HG03565 (cell line): ENCODE measurements at regions not wholly inside any gene's neighbourhood (a gene's known extent, or its start where the extent isn't known, plus 50 kb on each side); places are given as distances from the start of the nearest gene placed in this dataset.

Experiments
- ATAC-seq: cut with Tn5 transposase; IDR thresholded peaks from one replicate; pipeline ENCODE4 v1.9.1; 2021; ENCODE audit warnings: mild to moderate bottlenecking, moderate library complexity; ENCODE audit not compliant: unreplicated experiment

DNA sequence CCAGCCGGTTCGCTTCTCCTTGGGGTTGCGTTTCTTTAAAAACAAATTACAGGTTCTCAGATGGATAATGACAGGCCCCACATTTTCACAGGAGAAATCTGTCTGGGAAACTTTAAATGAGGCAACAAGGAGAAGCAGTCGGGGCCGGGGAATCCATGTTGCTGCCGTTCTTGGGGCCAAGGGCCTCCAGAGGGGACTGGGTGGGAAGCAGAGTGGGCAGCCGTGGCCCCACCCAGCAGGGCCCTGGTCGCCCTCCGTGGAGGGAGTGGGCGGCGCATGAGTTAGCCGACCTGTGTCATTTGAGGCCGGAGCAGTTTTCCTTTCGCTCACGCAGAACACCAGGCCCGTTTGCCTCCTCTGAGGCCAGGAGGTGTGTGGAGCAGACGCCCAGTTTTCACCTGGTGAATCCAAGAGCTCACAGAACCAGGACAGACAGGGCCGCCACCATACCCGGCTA lies 207.7 kb upstream of the CIBAR2 start:
- no peak for ATAC-seq

DNA sequence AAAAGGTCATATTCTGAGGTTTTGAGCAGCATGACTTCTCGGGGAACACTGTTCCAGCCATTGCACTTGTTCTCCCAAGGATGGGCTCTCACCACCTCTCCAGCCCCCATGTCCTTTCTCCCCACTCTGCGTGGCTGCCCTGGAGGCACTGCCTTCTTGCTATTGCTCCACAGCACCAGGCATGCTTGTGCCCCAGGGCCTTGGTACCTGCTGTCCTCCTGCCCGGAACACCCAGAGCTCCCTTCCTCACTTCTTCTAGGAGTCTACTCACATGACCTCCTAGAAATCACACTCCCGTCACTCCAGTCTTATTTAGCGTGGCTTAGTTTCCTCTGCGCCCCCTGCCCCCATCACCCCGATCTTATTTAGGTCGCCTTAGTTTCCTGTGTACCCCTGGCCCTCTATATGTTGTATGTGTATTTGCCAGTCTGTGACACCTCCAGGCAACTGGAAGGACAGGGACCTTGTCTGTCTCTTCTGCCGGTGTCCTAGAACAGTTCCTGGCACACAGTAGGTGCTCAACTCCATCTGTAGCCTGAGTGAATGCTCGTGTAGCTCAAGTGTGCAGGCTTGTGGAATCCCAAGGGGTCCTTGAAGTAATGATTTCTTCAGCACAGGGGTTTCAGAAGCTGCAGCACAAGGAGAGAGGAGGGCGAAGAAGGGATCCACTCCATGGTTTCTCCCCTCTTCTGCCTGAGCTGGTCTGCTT lies 208.6 kb upstream of the CIBAR2 start:
- no peak for ATAC-seq

DNA sequence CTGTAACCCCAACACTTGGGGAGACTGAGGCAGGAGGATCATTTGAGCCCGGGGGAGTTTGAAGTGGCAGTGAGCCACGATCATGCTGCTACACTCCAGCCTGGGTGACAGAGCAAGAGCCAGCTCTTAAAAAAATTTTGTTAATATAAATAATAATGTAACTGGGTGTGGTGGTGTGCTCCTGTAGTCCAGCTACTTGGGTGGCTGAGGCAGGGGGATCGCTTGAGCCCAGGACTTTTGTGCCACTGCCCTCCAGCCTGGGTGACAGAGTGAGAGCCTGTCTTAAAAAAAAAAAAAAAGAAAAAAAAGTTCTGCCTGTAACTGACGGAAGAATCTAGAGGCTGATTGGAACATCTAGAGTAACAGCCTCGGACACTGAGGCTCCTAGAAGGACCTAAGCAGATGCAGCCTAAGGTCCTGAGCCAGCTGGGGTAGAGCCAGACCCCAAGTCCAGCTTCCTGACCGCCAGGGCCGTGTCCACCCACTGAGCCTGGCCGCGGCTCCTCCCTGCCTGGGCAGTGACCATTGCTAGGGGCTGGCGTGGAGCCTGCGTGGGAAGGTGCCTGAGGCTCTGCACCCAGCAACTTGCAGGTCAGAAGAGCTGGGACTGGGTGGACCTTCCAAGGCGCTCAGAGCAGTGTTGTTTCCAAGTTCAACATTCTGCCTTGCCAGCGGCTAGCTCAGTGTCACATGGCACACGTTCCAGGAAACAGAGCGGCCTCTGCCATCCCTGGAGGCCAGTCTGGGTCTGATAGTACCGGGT lies 209.4 kb upstream of the CIBAR2 start:
- no peak for ATAC-seq

DNA sequence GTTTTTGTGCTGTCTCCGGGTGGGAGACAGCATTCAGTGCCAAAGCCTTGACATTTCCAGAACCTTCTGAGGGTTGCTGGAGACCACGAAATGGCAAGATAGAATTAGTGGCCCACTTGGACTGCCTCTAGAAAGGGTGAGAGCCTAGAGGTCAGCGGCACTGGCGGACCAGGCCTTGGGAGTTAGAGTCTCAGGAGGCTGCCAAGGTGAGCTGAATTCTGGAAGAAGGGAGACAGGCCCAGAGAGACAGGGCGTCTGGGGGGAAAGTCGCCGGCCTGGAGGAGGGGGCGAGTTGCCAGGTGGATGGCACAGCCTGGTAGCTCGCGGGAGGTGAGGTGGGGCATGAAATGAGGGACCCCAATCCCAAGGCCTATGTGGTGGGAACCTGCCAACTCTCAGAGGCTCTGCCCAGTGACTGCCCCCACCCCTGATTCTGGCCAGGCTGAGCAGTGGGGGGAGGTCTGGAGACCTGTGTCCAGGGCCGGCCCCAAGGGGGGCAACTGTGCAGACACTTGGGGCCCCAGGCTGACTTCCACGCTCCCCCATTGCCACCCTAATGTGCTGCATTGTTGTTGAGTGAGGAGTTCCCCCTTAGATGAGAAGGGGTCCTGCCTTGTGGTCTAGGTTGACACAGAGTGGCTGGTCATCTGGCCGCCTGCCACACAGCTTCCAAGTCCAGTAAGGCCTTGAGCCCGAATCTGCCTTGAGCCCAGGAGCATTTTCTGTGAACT lies 211.1 kb upstream of the CIBAR2 start:
- no peak for ATAC-seq

DNA sequence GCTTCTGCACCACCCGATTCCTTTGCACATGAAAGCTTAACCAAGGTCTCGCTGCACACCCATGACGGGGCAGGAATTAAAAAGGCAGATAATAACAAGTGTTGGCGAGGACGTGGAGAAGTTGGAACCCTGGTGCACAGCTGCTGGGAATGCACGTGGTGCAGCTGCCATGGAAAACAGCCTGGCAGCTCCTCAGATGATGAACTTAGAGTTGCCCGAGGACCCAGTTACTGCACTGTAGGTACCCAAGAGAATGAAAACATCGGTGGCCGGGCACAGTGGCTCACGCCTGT lies 211.6 kb upstream of the CIBAR2 start:
- ATAC-seq: no peak

DNA sequence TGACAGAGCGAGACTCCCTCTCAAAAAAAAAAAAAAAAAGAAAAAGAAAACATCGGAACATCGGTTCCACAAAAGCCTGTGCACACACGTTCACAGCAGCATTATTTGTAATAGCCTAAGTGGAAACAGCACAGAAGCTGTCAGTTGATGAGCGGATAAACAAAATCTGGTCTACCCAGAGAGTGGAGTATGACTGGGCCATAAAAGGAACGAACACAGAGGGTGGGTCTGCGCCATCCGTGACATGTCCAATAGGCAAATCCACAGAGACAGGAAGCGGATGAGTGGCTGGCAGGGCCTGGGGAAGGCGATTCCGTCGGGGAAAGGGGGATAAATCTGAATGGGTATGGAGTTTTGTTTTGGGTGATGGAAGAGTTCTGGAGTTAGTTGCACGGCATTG lies 212.2 kb upstream of the CIBAR2 start:
- ATAC-seq: no peak

DNA sequence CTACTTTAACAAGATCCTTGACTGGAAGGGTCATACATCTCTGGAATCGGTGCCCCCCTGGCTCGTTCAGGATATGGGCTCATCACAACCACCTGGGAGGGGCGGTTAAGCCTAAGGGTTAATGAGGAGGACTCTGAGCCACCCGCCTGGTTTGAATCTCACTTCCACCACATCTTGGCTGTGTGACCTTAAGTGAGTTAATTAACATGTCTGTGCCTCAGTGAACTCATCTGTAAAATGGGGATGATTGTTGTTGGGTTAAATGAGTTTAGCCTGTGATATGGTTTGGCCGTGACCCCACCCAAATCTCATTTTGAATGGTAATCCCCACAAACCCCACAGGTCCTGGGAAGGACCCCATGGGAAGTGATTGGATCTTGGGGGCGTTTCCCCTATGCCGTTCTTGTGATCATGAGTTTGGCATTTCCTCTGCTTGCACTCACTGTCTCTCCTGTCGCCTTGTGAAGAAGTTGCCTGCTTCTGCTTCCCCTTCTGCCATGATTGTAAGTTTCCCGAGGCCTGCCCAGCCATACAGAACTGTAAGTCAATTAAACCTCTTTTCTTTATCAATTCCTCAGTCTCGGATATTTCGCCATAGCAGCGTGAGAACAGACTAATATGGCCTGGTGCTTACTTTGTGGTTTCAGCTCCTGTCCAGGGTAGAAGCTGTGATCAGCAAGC lies 214.0 kb upstream of the CIBAR2 start:
- ATAC-seq: no peak

DNA sequence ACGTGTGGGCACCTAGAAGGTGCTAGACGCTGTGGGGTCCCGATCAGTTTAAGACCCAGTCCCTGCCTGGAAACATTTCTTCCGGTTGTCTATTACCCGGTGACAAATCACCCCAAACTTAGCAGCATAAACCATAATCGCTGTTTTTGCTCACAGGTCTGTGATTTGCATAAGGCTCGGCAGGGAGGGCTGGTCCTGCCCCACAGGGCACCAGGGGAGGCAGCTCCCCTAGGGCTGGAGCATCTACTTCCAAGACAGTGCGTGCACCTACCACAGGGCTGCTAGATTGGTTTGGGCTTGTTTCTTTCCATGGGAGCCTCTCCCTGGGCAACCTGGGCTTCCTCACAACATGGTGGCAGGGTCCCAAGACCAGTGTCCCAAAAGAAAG lies 214.5 kb upstream of the CIBAR2 start:
- ATAC-seq: no peak

DNA sequence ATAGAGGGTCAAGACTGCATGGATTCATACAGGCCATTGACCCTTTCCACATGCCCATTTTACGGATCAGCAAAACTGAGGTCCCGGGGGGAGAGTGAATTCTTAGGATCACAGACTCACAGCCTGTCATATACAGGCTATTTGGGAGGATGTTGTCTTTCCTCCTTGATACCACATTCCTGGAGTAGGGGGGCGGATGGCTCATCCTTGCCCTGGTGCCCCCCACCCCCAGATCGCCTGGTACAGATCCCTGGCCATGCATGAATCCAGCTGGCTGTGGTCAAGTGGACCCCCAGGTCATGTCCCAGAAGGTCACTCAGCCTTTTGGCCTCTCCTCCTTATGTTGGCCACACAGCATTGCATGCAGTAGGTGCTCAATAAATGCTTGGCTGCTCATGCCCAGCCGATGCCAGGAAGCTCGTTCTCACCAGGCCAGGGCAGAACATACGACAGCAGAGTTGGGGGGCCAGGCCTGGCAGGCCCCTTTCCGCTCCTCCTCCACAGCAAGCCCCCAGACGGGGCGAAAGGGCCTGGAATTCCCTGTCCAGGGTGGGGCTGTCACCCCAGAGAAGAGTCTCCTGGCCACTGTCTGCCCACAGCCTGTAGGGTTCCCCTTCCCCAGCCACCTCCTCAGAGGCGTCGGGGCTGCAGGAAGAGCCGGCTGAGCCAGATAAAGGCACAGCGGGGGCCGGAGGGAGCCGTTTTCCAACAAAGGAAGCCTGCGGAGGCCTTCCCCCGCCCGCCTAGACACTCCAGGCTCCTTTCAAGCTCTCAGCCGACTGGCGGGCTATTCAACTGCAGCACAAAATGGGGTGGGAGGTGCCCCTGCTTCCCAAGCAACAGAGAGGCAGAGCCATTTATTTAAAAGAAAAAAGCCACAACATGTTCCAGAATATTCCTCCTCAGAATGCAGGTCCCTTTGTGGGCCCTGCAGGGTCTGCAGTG lies 215.7 kb upstream of the CIBAR2 start:
- ATAC-seq: no peak

DNA sequence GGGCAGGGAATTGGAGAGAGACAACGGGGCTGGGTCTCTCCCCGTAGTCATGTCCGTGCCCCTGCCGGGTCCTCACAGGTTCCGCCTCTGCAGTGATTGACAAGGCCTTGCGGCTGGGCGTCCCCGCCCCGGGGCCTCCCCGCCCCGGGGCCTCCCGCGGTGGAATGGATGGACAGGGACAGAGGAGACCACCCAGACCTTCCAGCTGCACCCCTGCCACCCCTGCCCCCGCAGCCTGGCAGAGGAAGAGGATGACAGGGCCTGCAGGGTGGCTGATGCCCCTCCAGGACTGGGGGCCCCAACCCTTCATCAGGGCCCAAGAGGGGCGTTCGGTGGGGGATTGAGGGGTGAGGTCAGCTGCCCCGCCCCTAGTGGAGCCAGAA lies 216.4 kb upstream of the CIBAR2 start:
- ATAC-seq: no peak

DNA sequence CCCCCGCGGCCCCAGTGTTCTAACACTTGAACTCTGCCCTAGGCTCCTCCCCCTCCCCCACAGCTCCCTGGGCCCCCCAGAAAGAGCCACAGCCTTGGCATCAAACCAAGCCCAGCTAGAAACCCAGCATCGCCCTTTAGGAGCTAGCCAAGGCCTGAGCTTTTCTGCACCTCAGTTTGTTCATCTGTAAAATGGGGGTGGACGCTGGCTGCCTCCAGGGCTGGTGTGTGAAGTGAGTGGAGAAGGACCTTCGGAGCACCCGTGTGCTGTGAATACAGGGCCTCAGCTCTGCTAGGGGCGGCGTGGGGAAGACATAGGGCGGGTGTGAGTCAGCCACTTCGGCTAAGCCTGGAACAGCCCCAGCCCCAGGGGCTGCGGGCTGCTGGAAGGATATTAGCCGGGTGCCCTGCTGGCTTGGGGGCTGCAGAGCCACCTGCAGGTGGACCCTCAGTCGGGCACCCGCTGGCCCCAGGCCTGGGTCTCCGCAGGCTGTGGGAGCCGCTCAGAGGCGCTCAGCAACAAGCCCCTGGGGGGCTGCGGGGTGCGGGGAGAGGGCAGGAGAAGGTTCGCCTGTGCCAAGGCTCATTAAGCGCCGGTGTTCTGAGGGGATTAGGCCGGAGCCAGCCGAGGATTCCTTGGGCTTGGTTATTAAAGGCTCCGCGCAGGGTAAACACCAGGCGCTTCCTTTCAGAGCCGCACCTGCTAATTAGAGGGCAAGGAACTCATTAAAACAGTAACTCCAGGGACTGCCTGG lies 217.0 kb upstream of the CIBAR2 start:
- no peak for ATAC-seq

DNA sequence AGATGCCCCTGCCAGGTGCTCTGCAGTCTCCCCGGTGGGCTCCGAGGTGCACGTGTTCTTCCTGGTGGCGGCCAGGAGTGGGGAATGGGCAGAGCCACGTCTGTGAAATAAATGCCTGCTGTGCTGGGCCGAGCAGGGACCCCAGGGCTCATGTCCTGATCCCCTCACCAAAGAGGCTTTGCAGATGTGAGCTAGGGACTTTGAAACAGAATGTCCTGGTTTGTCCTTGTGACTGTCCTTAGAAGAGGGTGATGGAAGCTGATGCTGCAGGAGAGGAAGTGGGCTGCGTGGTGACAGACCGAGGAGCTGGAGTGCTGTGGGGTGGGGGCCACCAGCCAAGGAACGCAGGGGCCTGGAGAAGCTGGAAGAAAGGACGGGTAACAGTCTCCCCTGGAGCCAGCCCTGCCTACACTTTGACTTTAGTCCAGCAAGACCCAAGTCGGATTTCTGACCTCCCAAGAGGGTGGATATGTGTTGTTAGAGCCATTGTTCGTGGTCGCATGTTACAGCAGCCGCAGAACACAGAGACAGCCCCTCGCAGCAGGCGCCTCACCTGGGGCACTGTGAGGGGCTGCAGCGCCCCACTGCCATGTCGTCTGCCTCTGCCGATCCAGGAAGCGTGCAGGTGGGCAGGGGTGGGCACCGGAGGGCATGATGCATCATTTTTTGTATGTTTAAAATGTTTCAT lies 217.9 kb upstream of the CIBAR2 start:
- ATAC-seq: no peak

DNA sequence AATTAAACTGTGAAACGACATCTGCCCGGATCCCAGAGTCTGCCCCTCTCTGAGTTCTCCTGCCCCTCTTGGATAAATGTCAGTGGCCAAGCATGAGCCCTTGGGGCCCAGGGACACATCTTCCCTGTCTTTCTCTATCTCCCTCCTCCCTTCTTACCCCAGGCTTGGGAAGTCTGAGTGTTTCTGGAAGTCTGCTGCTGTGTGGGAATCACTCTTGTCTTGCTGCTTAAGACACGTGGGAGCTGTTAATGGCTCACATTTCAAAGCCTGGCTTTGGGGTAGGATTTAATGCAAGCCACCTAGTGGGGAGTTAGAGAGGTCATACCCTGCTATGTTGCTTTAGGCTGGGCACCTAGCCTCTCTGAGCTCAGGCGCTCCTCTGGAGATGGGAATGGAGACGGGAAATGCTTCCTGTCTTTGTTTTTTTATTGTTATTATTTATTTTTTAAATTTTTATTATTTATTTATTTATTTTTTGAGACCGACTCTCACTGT lies 218.5 kb upstream of the CIBAR2 start:
- no peak for ATAC-seq

DNA sequence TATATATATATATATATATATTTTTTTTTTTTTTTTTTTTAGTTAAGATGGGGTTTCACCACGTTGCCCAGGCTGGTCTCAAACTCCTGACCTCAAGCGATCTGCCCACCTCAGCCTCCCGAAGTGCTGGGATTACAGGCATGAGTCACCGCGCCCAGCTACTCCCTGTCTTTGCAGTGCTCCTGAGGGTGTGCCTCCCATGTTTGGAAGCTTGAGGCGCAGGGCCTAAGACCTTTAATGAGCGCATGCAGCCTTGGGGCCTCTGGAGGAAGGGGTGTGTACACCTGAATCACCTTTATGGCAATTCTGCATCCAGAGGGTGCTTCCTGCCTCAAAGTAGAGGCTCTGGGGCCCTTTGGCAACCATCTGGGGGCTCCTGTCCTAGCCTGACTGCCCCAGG lies 219.4 kb upstream of the CIBAR2 start:
- no peak for ATAC-seq

DNA sequence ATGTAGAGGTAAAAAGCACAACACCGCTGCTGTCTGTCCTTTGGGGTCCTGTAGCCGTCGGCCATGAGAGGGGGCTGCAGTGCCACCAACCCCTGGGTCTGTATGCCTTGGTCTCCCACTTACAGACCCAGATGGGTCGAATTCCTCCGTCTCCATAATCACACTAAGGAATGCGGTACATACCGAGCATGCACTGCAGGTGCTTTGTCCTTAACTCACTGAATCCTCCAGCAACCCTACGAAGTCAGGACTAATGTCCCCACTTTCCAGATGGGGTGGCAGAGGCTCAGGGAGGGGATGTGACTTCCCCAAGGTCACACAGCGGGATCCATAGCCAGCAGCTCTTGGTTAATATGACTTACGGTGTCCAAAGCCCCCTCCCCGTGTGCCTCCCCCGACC lies 219.9 kb upstream of the CIBAR2 start:
- no peak for ATAC-seq

DNA sequence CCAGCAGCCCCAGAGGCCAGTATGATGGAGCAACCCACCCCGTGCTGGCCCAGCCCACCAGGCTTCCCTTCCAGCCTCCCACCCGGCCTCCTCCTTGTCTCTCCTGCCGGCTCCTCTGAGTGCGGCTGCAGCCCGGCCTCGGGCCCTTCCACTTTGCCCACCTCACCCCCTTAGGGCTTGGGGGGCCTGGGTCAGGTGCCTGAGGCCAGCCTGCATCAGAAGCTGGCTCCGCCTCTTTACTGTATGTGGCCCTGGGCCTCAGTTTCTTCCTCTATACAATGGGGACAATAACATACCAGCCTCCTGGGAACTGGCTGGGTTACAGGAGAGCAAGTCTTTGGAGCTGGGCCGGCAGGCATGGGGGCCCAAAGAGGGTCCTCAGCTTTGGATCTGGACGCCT lies 221.1 kb upstream of the CIBAR2 start:
- no peak for ATAC-seq

DNA sequence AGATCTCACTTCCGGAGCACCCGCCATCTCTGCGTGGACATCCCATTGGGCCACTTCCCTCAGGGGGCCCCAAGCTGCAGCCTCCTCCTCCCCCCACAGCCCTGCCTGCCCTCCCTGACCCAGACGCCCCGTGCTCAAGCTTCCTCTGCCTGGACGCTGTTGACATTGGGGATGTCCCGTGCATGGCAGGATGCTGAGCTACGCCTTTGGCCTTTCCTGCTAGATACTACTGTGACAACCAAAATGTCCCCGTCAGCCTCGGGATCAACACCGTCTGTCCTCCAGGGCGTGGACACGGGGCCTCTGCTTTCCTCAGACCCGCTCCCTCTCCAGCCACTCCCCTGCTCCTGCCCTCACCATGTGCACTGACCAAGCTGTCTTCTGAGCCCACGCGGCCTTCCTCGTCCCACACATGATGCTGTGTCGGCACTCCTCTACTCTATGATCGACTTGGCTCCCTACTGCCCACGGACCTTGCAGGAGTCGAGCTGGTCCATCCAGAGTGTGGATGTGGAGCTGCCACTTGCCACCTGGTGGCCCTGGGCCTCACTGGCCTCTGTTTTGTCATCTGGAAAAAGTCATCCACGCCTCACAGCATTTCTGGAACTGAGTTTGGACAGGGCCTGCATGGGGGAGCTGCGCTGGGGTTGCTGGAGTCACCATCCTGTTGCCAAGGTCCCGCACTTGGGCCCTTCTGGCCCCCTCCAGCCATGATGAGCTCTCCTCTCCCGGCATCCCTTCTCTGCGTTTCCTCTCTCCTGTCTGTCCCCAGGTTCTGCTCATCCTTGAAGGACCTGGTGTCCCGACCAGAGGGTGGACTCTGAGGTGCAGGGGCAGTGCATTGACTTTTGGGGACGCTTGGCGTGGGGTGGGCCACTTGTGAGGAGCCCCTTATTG lies 221.7 kb upstream of the CIBAR2 start:
- ATAC-seq: no peak
